Astrocyte (in vitro differentiated cells and primary cell): ENCODE measurements at regions not wholly inside any gene's neighbourhood (a gene's known extent, or its start where the extent isn't known, plus 50 kb on each side); places are given as distances from the start of the nearest gene placed in this dataset.

Source experiments
- DNase-seq: peaks from one replicate; pipeline ENCODE4 v3.0.0-alpha.2; 2010; ENCODE audit warnings: low read depth
- FAIRE-seq: peaks from 2 replicates; lab custom pipeline; 2011; peaks lifted over from hg19 to GRCh38; lab: Jason Lieb, UNC
- H2AFZ ChIP-seq: 2 replicates; pipeline ENCODE4 v1.6.0; 2012; ENCODE audit warnings: low read depth, low read length, inconsistent platforms
- H3K27ac ChIP-seq: 2 replicates; pipeline ENCODE4 v1.5.1; 2011; ENCODE audit warnings: low read depth, low read length, inconsistent platforms
- H3K27me3 ChIP-seq: 2 replicates; pipeline ENCODE4 v1.6.0; 2011; ENCODE audit warnings: low read length, inconsistent platforms; ENCODE audit not compliant: insufficient read depth
- H3K36me3 ChIP-seq: 2 replicates; pipeline ENCODE4 v1.5.1; 2011; ENCODE audit warnings: low read length, inconsistent platforms; ENCODE audit not compliant: insufficient read depth
- H3K4me1 ChIP-seq: 2 replicates; pipeline ENCODE4 v1.5.1; 2011; ENCODE audit warnings: low read length, inconsistent platforms; ENCODE audit not compliant: insufficient read depth
- H3K4me2 ChIP-seq: 2 replicates; pipeline ENCODE4 v1.6.0; 2012; ENCODE audit warnings: low read length, inconsistent platforms
- H3K4me3 ChIP-seq: 2 replicates; pipeline ENCODE4 v1.5.1; 2011; ENCODE audit warnings: low read depth, mild to moderate bottlenecking, low read length, inconsistent platforms; ENCODE audit not compliant: insufficient read depth
- H3K79me2 ChIP-seq: 2 replicates; pipeline ENCODE4 v1.6.0; 2012; ENCODE audit warnings: mild to moderate bottlenecking, low read length, inconsistent platforms; ENCODE audit not compliant: insufficient read depth
- H3K9ac ChIP-seq: 2 replicates; pipeline ENCODE4 v1.6.0; 2012; ENCODE audit warnings: mild to moderate bottlenecking, low read length, inconsistent platforms
- H3K9me3 ChIP-seq: 2 replicates; pipeline ENCODE4 v1.5.1; 2012; ENCODE audit warnings: low read depth, mild to moderate bottlenecking, low read length, inconsistent platforms; ENCODE audit not compliant: insufficient read depth
- H4K20me1 ChIP-seq: 2 replicates; pipeline ENCODE4 v1.6.0; 2012; ENCODE audit warnings: low read length, inconsistent platforms; ENCODE audit not compliant: insufficient read depth
- H3K27ac Mint-ChIP-seq: one replicate; pipeline ENCODE4 v1.8.0; 2021; ENCODE audit warnings: mild to moderate bottlenecking, mixed read lengths; ENCODE audit not compliant: unreplicated experiment
- H3K27me3 Mint-ChIP-seq: one replicate; pipeline ENCODE4 v1.8.0; 2021; ENCODE audit warnings: low read depth, mixed read lengths; ENCODE audit not compliant: unreplicated experiment
- H3K36me3 Mint-ChIP-seq: one replicate; pipeline ENCODE4 v1.8.0; 2021; ENCODE audit warnings: low read depth, mixed read lengths; ENCODE audit not compliant: unreplicated experiment
- H3K4me1 Mint-ChIP-seq: one replicate; pipeline ENCODE4 v1.8.0; 2021; ENCODE audit warnings: low read depth, mixed read lengths; ENCODE audit not compliant: unreplicated experiment
- H3K4me3 Mint-ChIP-seq: one replicate; pipeline ENCODE4 v1.8.0; 2021; ENCODE audit warnings: mild to moderate bottlenecking, moderate library complexity, mixed read lengths; ENCODE audit not compliant: unreplicated experiment
- H3K9me3 Mint-ChIP-seq: one replicate; pipeline ENCODE4 v1.8.0; 2021; ENCODE audit warnings: mild to moderate bottlenecking, mixed read lengths; ENCODE audit not compliant: unreplicated experiment
- CTCF ChIP-seq: IDR thresholded peaks from 2 replicates; pipeline ENCODE4 v1.5.1; 2011; ENCODE audit warnings: low read depth, mild to moderate bottlenecking, inconsistent platforms, low read length, moderate library complexity; ENCODE audit not compliant: insufficient read depth
- EZH2 ChIP-seq: IDR thresholded peaks from 2 replicates; pipeline ENCODE4 v1.6.1; 2012; ENCODE audit warnings: mild to moderate bottlenecking, low read length, inconsistent platforms; ENCODE audit not compliant: insufficient read depth

GRCh38 chr2:139769633-139770032 lies 989.4 kb upstream of the NXPH2 start:
- Mint-ChIP-seq H3K27ac (no peak overlapping the region), H3K27me3 (no peaks in the 10 kb centered on the region), H3K9me3 (no peaks in the 10 kb centered on the region), H3K4me1 (no peaks in the 10 kb centered on the region), H3K4me3 (no peak overlapping the region), H3K36me3 (no peaks in the 10 kb centered on the region)
- Histone ChIP-seq H4K20me1 (no peaks in the 10 kb centered on the region), H3K36me3 (no peaks in the 10 kb centered on the region), H3K4me1 (no peaks in the 10 kb centered on the region), H3K27ac (no peak overlapping the region), H3K9ac (no peak overlapping the region), H2AFZ (no peak overlapping the region), H3K27me3 (no peaks in the 10 kb centered on the region), H3K9me3 (no peaks in the 10 kb centered on the region), H3K4me3 (no peak overlapping the region), H3K79me2 (no peaks in the 10 kb centered on the region), H3K4me2 (no peak overlapping the region)
- DNase-seq = no peak
- FAIRE-seq = no peak
- TF ChIP-seq EZH2 (no peak), CTCF (no peak)

DNA sequence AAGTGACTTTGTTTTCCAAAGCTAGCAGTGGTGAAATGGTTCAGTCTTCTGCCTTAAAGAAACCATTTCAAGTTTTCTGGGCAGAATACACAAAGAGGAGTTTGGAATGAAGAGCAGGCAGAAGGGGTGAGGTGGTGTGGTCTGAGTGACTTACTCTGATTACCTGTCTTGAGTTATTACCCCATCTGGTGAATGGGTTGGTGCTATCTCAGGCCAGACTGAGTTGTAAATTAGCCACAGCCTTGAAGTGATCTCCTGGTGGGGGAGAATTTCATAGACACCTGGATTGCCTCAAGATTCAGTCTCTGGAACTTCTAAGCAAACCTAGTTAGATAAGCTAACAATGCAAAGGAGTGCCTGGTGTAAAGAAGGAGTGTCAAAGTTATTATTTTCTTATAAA lies 983.5 kb upstream of the NXPH2 start:
- no peaks in the 10 kb centered on the region for H3K36me3 ChIP-seq
- H3K79me2 ChIP-seq = no peaks in the 10 kb centered on the region
- peaks cover 2% of the 10 kb centered on the region for H3K9me3 ChIP-seq
- FAIRE-seq (no peak), DNase-seq (no peak)
- no peaks in the 10 kb centered on the region for H3K4me1 ChIP-seq
- H4K20me1 ChIP-seq = no peaks in the 10 kb centered on the region
- H3K4me3 Mint-ChIP-seq = no peak overlapping the region
- no peak overlapping the region for H3K27ac ChIP-seq
- TF ChIP-seq CTCF = no peak
- TF ChIP-seq EZH2 = no peak
- no peak overlapping the region for H3K9ac ChIP-seq
- H3K4me3 ChIP-seq = no peak overlapping the region
- H3K27me3 Mint-ChIP-seq = no peaks in the 10 kb centered on the region
- no peaks in the 10 kb centered on the region for H3K27me3 ChIP-seq
- no peak overlapping the region for H2AFZ ChIP-seq
- H3K4me1 Mint-ChIP-seq = no peaks in the 10 kb centered on the region
- H3K9me3 Mint-ChIP-seq = no peaks in the 10 kb centered on the region
- no peak overlapping the region for H3K4me2 ChIP-seq
- H3K27ac Mint-ChIP-seq = no peak overlapping the region
- H3K36me3 Mint-ChIP-seq = no peaks in the 10 kb centered on the region

- no peaks in the 10 kb centered on the region for H3K4me1 ChIP-seq
- no peak overlapping the region for H3K4me2 ChIP-seq
- no peaks in the 10 kb centered on the region for H3K79me2 ChIP-seq
- TF ChIP-seq CTCF (no peak), EZH2 (no peak)
- Mint-ChIP-seq H3K27ac (no peak overlapping the region), H3K9me3 (peaks cover 4% of the 10 kb centered on the region), H3K27me3 (no peaks in the 10 kb centered on the region), H3K36me3 (no peaks in the 10 kb centered on the region), H3K4me3 (no peak overlapping the region), H3K4me1 (no peaks in the 10 kb centered on the region)
- no peaks in the 10 kb centered on the region for H3K36me3 ChIP-seq
- DNase-seq (no peak), FAIRE-seq (no peak)
- peaks cover 2% of the 10 kb centered on the region for H3K9me3 ChIP-seq
- no peak overlapping the region for H3K9ac ChIP-seq
- no peak overlapping the region for H3K4me3 ChIP-seq
- H3K27me3 ChIP-seq = no peaks in the 10 kb centered on the region
- H2AFZ ChIP-seq = no peak overlapping the region
- no peaks in the 10 kb centered on the region for H4K20me1 ChIP-seq
- no peak overlapping the region for H3K27ac ChIP-seq
Observed at GRCh38 chr2:139759000-139759505, 978.9 kb upstream of the NXPH2 start.
